ENCODE measurements at regions not wholly inside any gene's neighbourhood (a gene's known extent, or its start where the extent isn't known, plus 50 kb on each side); places are given as distances from the start of the nearest gene placed in this dataset.

GRCh38 chr18:42447688-42448087, 492.7 kb downstream of the PIK3C3 start:
- Histone ChIP-seq H3K79me2 (ENCODE audit: insufficient read depth) (no peaks in the 10 kb centered on the region), H2AFZ (ENCODE audit: low read depth) (no peak overlapping the region), H3K27me3 (ENCODE audit: insufficient read depth) (no peaks in the 10 kb centered on the region), H3K27ac (ENCODE audit: low read depth in 2 of 2, low read length in 1 of 2) (no peak overlapping the region), H4K20me1 (ENCODE audit: insufficient read depth) (no peaks in the 10 kb centered on the region), H3K9me2 (no peaks in the 10 kb centered on the region), H3K9ac (no peak overlapping the region), H3K4me2 (no peak overlapping the region), H3K4me3 (ENCODE audit: low read depth in 2 of 2, low read length in 1 of 2) (no peak overlapping the region), H3F3A (replicated peaks; ENCODE audit: insufficient read depth) (no peaks in the 10 kb centered on the region), H3K4me1 (ENCODE audit: control insufficient read depth in 1 of 2, insufficient read depth in 2 of 2, low read depth in 1 of 2, low read length in 1 of 2) (no peaks in the 10 kb centered on the region), H3K36me3 (replicated peaks in 1 of 2; ENCODE audit: control insufficient read depth in 1 of 2, insufficient read depth in 2 of 2, low read length in 1 of 2) (no peaks in the 10 kb centered on the region), H3K9me3 (no peaks in the 10 kb centered on the region)
- DNase-seq: no peak
- POLR2A ChIA-PET: no interaction called here
- 80% methylated on average over 1 of the region's 1 CpG for WGBS (ENCODE audit: low lambda C conversion rate)
- TF ChIP-seq FOXJ3 (CRISPR knock-in tag; IDR thresholded peaks at IDR 0.05) (no peak), GATA2 (CRISPR knock-in tag; IDR thresholded peaks at IDR 0.05) (no peak)
- CTCF ChIA-PET: interaction anchor here (0.6 to 0.9 kb wide), 2 partner anchors 13 to 198 kb away, joined by 3 read pairs; no protein-coding TSS in a partner anchor

GRCh38 chr18:42458226-42458625, 503.2 kb downstream of the PIK3C3 start:
- Histone ChIP-seq H4K20me1 (ENCODE audit: insufficient read depth) (no peaks in the 10 kb centered on the region), H3K4me2 (no peak overlapping the region), H3K4me1 (ENCODE audit: control insufficient read depth in 1 of 2, insufficient read depth in 2 of 2, low read depth in 1 of 2, low read length in 1 of 2) (no peaks in the 10 kb centered on the region), H3K4me3 (ENCODE audit: low read depth in 2 of 2, low read length in 1 of 2) (no peak overlapping the region), H3K27ac (ENCODE audit: low read depth in 2 of 2, low read length in 1 of 2) (no peak overlapping the region), H3K9ac (no peak overlapping the region), H3K9me2 (no peaks in the 10 kb centered on the region), H2AFZ (ENCODE audit: low read depth) (no peak overlapping the region), H3K27me3 (ENCODE audit: insufficient read depth) (no peaks in the 10 kb centered on the region), H3K36me3 (replicated peaks in 1 of 2; ENCODE audit: control insufficient read depth in 1 of 2, insufficient read depth in 2 of 2, low read length in 1 of 2) (no peaks in the 10 kb centered on the region), H3F3A (replicated peaks; ENCODE audit: insufficient read depth) (no peaks in the 10 kb centered on the region), H3K79me2 (ENCODE audit: insufficient read depth) (no peaks in the 10 kb centered on the region), H3K9me3 (no peaks in the 10 kb centered on the region)
- WGBS (ENCODE audit: low lambda C conversion rate): 16% methylated on average over 2 of the region's 2 CpGs
- TF ChIP-seq REST (IDR thresholded peaks at IDR 0.05; ENCODE audit: low read depth, low read length) (no peak), FOXM1 (IDR thresholded peaks at IDR 0.05; ENCODE audit: low read depth) (no peak)
- POLR2A ChIA-PET: no interaction called here
- CTCF ChIA-PET: interaction anchor here (0.7 kb wide), 1 partner anchor 20 kb away, joined by 3 read pairs; no protein-coding TSS in a partner anchor
- DNase-seq: no peak

- Histone ChIP-seq H3K4me3 (ENCODE audit: low read depth in 2 of 2, low read length in 1 of 2) (no peak overlapping the region), H4K20me1 (ENCODE audit: insufficient read depth) (no peaks in the 10 kb centered on the region), H3K9ac (no peak overlapping the region), H3K4me2 (no peak overlapping the region), H3K9me3 (no peaks in the 10 kb centered on the region), H3K36me3 (replicated peaks in 1 of 2; ENCODE audit: control insufficient read depth in 1 of 2, insufficient read depth in 2 of 2, low read length in 1 of 2) (no peaks in the 10 kb centered on the region), H3K4me1 (ENCODE audit: control insufficient read depth in 1 of 2, insufficient read depth in 2 of 2, low read depth in 1 of 2, low read length in 1 of 2) (no peaks in the 10 kb centered on the region), H3K27ac (ENCODE audit: low read depth in 2 of 2, low read length in 1 of 2) (no peak overlapping the region), H3F3A (replicated peaks; ENCODE audit: insufficient read depth) (no peaks in the 10 kb centered on the region), H3K27me3 (ENCODE audit: insufficient read depth) (no peaks in the 10 kb centered on the region), H3K9me2 (no peaks in the 10 kb centered on the region), H2AFZ (ENCODE audit: low read depth) (no peak overlapping the region), H3K79me2 (ENCODE audit: insufficient read depth) (no peaks in the 10 kb centered on the region)
- WGBS (ENCODE audit: low lambda C conversion rate): 78% methylated on average over 2 of the region's 2 CpGs
- DNase-seq: no peak
- no peak for TF ChIP-seq SMC3 (IDR thresholded peaks at IDR 0.05; ENCODE audit: low read depth, low read length)
- ChIA-PET POLR2A (no interaction called here), CTCF (interaction anchor here (1.2 kb wide), 1 partner anchor 14 kb away, joined by 3 read pairs; no protein-coding TSS in a partner anchor)
Observed at GRCh38 chr18:42459873-42460272, 504.8 kb downstream of the PIK3C3 start.
